ENCODE measurements at regions not wholly inside any gene's neighbourhood (a gene's known extent, or its start where the extent isn't known, plus 50 kb on each side); places are given as distances from the start of the nearest gene placed in this dataset.

- TF ChIP-seq PRMT3 (CRISPR knock-in tag; IDR thresholded peaks at IDR 0.05; ENCODE audit: borderline replicate concordance, low read depth) (no peak), ZNF577 (CRISPR knock-in tag; IDR thresholded peaks at IDR 0.05; ENCODE audit: borderline replicate concordance, low read depth) (no peak), ZNF510 (CRISPR knock-in tag; IDR thresholded peaks at IDR 0.05; ENCODE audit: low read depth) (peak; percentile 38; the same call in 1 of the 2 replicates), POLR2G (IDR thresholded peaks at IDR 0.05; ENCODE audit: low read depth, low read length) (0 out of 2 replicates have a peak, but pooled peaks have one; percentile 28), MYNN (CRISPR knock-in tag; IDR thresholded peaks at IDR 0.05; ENCODE audit: low read depth) (no peak), ZNF362 (CRISPR knock-in tag; IDR thresholded peaks at IDR 0.05; ENCODE audit: borderline replicate concordance) (0 out of 2 replicates have a peak, but pooled peaks have one; percentile 30), MIER2 (CRISPR knock-in tag; IDR thresholded peaks at IDR 0.05) (peak; percentile 20; the same call in 1 of the 2 replicates), XBP1 (CRISPR knock-in tag; IDR thresholded peaks at IDR 0.05) (no peak), ZNF292 (CRISPR knock-in tag; IDR thresholded peaks at IDR 0.05; ENCODE audit: borderline replicate concordance, low read depth) (peak; percentile 85; the same call in 1 of the 2 replicates), ARHGAP35 (CRISPR knock-in tag; IDR thresholded peaks at IDR 0.05; ENCODE audit: borderline replicate concordance) (no peak), ZNF34 (CRISPR knock-in tag; IDR thresholded peaks at IDR 0.05; ENCODE audit: borderline replicate concordance) (peak; percentile 12; the same call in 1 of the 2 replicates), ZMYM4 (CRISPR knock-in tag; IDR thresholded peaks at IDR 0.05) (peak; percentile 92), TIGD3 (CRISPR knock-in tag; IDR thresholded peaks at IDR 0.05; ENCODE audit: borderline replicate concordance) (no peak), GATAD1 (CRISPR knock-in tag; IDR thresholded peaks at IDR 0.05) (no peak), ZNF547 (CRISPR knock-in tag; IDR thresholded peaks at IDR 0.05) (no peak), SOX5 (CRISPR knock-in tag; IDR thresholded peaks at IDR 0.05; ENCODE audit: borderline replicate concordance) (no peak), ZNF747 (CRISPR knock-in tag; IDR thresholded peaks at IDR 0.05; ENCODE audit: borderline replicate concordance) (0 out of 2 replicates have a peak, but pooled peaks have one; percentile 18), GATAD2A (CRISPR knock-in tag; IDR thresholded peaks at IDR 0.05) (peak; percentile 71), SOX6 (IDR thresholded peaks at IDR 0.05) (no peak), SOX6 (CRISPR knock-in tag; IDR thresholded peaks at IDR 0.05) (peak; percentile 73; the same call in 1 of the 2 replicates), PRDM15 (CRISPR knock-in tag; IDR thresholded peaks at IDR 0.05) (no peak), ZNF296 (CRISPR knock-in tag; conservative IDR thresholded peaks at IDR 0.05) (no peak), ZZZ3 (CRISPR knock-in tag; IDR thresholded peaks at IDR 0.05; ENCODE audit: borderline replicate concordance) (no peak), ZNF136 (CRISPR knock-in tag; IDR thresholded peaks at IDR 0.05; ENCODE audit: low read depth) (0 out of 2 replicates have a peak, but pooled peaks have one; percentile 70), ZNF251 (CRISPR knock-in tag; IDR thresholded peaks at IDR 0.05) (peak; percentile 62; the same call in 1 of the 2 replicates)
Measured at GRCh38 chr4:69025191-69025998, 70.9 kb upstream of the UGT2B7 start (continued).

Data from HepG2 (cell line).